PC-9 (cell line): ENCODE measurements at regions not wholly inside any gene's neighbourhood (a gene's known extent, or its start where the extent isn't known, plus 50 kb on each side); places are given as distances from the start of the nearest gene placed in this dataset.

ENCODE experiments used
- CTCF ChIP-seq: fragments of 200-600 bp; sonication (generic); conservative IDR thresholded peaks from 2 replicates; pipeline ENCODE4 v1.6.1; 2017; ENCODE audit warnings: mixed run types, antibody characterized with exemption, mild to moderate bottlenecking, moderate library complexity
- EZH2 ChIP-seq: fragments of 200-600 bp; sonication (generic); IDR thresholded peaks from 2 replicates; pipeline ENCODE4 v1.8.0; 2017; ENCODE audit warnings: antibody characterized with exemption, low read depth

- TF ChIP-seq CTCF = no peak
- no peak for TF ChIP-seq EZH2
Observed at GRCh38 chr6:137715589-137716045, 151.4 kb upstream of the TNFAIP3 start.
